Stimulated activated CD4-positive, alpha-beta T cell treated with anti-CD3 and anti-CD28 coated beads, Interleukin-4, amount 100 ng/mL, for 4 hours (primary cell): ENCODE measurements at regions not wholly inside any gene's neighbourhood (a gene's known extent, or its start where the extent isn't known, plus 50 kb on each side); places are given as distances from the start of the nearest gene placed in this dataset.
"Not testable (repeated sequence)": the region's sequence is repeated elsewhere in the genome, so short reads cannot be mapped to it uniquely, and the experiment has no call there.

Source experiments
- DNase-seq, 2 experiments: peaks; one replicate each; pipeline ENCODE4 v3.0.0-alpha.2; 2020

DNA sequence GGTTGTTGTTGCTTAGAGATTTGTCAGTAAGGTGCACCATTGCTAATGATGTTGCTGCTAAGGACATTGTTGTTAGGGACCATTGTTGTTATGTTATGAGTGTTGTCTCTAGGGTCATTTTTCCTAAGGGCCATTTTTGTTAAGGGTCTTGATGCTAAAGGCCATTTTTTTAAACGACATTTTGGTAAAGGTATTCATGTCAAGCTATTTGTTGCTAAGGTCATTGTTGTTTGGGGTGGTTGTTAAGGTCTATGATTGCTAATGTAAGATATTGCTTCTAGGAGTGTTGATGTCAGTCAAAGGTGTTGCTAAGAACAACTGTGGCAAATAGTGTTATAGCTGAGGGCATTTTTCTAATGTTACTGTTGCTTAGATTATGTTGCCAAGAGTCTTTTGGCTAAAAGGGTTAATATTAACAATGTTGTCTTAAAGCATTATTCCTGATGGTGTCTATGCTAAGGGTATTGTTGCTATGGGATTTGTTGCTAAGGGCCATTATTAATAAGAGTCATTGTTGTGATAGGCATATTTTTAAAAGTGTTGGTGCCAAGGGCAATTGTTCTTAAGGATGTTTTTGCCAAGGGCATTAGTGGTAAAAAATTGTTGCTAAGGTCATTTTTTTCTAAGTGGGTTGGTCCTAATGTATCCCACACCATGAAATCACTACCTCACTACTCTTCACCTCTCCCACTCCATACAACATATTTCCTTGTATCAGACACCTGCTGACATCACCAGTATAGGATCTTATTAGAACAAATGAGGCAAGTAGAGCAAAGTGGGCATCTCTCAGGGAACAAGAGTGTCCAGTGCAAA lies 56.2 kb downstream of the SPATA31A6 start:
- DNase-seq, result not testable (repeated sequence)

DNA sequence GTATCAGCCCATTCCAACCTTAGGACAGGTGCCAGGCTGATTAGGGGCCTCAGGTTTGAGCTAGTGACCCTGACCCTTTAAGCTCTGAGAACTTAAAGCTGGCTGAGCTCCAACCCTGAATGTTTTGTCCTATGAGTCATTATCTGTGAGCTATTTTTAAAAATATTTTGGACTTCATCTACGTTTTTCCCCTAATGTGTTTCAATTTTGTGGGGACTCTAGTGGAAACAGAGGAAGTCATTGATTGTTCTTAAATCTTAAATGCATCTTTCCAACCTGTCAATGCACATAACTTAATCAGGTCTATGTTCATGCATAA lies 56.8 kb downstream of the SPATA31A6 start:
- DNase-seq, result not testable (repeated sequence)

DNA sequence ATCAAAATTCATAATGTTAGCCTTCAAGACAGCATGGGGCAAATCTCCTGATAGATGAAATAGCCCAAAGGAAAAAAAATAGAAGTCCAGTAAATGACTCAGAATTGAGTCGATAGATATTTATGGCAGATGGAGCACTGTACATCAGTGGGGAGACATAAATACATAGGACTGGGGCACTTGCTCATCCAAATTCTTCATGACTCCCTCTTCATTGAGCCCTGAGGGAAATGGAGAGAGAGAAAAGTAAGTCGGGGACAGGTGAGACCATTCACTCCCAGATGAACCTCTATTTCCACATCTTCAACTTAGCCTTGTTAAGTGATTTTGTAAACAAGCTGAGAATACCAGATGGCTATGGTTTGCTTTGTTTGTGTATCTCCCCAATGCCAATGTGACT lies 59.8 kb downstream of the SPATA31A6 start:
- DNase-seq, result not testable (repeated sequence)

DNA sequence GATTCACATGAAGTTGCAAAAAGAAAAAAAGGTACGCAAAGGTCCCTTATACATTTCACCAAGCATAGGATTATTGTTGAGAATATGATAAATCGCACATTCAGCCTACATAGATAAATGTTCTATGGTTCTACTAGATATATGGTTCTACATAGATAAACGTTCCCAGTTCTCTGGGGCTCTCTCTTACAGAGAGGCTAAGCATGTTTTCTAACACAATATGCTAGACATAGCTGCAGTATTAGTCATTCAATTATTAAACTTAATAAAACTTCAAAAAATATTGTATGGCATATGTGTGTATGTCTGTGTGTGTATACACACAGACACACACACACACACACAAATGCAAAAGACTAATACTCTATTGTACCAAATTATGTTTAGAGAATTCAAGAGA lies 60.4 kb downstream of the SPATA31A6 start:
- DNase-seq, result not testable (repeated sequence)

DNA sequence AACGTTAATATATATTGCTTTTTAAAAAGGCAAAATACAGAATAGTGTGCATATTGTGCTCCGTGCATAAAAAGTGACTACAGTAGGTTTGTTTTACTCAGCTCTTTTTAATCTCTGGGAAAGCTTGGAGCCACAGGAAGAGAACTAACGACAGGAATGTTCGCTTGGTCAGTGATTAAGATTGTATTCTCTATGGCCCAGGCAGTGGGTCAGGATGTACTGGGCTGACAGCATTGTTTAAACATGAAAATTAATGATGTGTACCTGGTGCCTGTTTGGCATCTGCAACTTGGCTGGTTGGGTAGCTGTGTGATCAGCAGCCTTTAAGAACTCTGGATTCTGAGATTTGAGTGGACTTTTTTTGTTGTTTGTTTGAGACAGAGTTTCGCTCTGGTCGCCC lies 85.3 kb downstream of the SPATA31A6 start:
- not testable (repeated sequence) for DNase-seq

DNA sequence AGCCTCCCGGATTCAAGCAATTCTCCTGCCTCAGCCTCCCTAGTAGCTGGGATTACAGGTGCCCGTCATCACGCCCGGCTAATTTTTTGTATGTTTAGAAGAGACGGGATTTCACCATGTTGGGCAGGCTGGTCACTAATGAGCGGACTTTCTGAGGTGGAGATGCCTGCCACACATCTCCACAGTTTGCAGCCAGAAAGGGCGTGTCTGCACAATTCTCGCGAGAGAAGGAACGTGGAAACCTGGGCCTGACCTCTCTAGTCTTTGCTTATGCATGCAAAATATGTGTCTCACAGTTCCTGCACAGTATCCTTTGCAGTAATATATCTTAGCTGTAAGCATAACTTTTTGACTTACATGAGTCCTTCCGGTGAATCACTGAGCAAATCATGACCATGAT lies 85.7 kb downstream of the SPATA31A6 start:
- DNase-seq, result not testable (repeated sequence)

DNA sequence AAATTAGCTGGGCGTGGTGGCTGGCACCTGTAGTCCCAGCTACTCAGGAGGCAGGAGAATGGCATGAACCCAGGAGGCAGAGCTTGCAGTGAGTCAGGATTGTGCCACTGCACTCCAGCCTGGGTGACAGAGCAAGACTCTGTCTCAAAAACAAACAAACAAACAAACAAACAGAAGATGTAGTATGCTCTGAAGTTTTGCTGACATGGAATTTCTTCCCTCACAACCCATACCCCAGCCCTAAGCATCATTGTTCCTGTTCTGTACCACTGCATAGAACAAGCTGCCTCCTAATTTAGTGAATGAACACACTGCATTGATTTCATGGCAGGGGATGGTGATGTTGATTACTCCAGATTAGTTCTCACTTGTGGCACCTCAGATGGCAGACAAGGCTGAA lies 89.7 kb downstream of the SPATA31A6 start:
- DNase-seq, result not testable (repeated sequence)

DNA sequence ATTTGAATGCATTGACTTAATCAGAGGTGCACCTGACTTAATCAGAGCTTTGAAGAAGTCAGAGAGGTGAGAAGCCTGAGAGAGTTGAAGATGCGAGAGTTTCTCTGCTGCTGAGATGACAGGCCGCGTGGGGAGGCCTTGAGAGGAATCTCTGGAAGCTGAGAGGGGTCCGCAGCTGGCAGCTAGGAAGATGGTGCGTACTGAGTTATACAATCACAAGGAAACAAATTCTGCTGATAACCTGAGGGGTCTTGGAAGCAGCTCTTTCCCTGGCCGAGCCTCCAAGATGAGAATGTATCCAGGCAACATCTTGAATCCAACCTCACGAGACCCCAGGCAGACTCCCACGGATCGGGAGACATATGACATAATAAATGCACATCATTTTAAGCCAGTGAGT lies 91.7 kb downstream of the SPATA31A6 start:
- no peak for DNase-seq

DNA sequence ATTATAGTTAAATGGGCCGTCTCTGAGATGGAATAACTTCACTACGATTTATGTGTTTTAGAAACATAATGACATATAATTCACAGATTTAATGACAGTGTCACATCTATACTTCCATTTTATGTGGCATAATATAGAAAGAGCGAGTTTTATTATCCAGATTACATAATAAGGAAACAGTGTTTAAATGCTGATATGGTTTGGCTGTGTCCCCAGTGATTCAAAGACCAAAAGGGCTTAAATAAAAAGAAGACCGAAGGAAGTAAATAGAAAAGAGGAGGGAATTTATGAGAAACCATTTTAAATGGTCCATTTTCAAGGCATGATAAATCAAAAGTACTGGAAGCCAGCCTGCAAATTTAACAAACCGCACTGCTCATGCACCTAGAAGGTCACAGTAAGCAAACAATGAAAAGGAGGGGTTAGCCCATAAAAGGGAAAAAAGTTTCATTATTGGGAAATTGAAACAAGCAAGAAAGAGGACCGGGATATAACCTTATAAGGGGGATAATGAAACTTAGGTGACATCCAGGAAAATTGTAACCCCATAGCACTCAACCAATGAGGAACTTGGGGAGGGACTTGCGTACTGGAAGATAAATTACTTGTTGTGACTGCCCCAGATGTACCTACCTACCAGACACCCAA lies 99.2 kb downstream of the SPATA31A6 start:
- not testable (repeated sequence) for DNase-seq

DNA sequence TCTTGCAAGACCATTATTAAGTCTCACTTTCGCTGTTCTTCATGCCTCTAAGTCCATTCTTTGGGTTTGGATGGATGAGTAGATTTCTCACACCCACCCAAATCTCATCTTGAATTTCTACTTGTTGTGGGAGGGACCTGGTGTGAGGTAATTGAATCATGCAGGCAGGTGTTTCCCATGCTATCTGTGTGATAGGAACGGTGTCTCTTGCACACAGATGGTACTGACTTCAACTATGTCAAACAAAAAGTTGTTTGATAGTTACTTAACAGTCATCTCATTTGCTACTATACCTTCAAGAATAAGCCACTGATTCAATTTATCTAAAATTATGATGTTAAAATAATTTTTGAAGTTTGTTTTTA lies 99.7 kb downstream of the SPATA31A6 start:
- not testable (repeated sequence) for DNase-seq

DNA sequence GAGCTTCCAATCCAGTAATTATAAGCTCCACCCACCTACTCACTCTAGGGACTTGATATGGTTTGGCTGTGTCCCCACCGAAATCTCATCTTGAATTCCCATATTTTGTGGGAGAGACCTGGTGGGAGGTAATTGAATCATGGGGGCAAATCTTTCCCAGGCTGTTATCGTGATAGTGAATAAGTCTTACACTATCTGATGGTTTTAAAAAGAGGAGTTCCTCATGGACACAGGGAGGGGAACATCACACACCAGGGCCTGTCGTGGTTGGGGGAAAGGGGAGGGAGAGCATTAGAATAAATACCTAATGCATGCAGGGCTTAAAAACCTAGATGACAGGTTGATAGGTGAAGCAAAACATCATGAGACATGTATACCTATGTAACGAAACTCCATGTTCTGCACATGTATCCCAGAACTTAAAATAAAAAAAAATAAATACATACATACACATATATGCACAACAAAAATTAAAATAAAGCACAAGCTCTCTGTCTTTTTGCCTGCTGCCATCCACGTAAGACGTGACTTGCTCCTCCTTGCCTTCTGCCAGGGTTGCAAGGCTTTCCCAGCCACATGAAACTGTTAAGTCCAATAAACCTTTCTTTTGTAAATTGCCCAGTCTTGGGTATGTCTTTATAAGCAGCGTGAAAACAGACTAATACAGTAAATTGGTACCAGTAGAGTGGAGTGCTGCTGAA lies 102.8 kb downstream of the SPATA31A6 start:
- not testable (repeated sequence) for DNase-seq

DNA sequence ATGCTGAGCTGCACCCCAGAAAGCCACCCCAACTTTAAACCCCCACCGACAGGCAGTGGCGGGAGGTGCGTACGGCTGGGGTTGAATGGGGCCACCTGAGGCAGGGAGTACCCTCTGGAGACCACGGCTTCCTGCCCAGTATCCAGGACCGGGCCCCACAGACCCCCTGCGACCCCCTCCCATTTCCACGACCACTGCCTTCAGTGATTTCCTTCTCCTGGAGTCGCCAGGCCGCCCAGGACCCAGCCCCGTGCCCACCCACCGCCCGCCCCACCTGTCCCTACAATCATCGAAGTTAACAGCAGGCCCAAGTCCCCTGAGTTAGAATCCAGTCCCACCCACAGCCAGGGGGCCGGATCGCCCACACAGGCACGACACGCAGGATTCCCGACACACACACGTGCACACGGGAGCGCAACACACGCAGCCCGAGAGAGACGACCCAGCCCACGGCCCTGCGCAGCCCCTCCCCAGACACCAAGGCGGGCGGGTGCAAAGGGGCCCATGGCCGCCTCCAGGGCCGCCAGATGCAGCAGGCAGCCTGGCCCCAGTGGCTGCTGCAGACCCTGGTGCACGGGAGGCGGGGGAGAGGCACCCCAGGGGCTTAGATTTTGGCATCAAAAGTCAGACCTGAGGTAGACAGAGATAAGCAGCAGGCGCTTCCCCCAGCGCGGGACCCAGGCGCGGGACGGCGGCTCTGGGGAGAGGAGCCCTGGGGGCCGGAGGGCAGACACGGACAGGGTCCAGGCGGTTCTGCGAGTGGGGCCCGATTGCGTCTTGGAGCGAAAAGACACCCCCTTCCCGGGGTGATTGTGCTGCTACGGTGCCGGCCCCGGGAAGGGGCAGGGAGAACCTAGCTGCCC lies 104.8 kb downstream of the SPATA31A6 start:
- not testable (repeated sequence) for DNase-seq

DNA sequence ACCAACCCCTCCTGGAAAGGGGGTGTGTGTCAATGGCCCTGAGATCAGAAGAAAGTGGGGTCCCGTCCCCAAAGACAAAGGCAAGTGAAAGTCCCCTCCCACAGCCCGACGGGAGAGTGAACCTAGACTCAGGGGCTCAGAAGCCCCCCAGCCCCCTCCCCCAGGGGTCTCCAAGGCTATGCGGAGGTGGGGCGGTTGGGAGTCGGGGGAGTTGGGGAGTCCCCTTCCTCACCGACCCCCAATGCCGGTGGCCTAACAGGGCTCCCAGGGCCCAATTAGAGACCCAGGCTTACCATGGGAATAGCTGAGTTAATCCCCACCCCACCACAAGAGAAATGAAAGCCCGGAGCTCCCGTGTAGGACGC lies 105.4 kb downstream of the SPATA31A6 start:
- DNase-seq, result not testable (repeated sequence)

DNA sequence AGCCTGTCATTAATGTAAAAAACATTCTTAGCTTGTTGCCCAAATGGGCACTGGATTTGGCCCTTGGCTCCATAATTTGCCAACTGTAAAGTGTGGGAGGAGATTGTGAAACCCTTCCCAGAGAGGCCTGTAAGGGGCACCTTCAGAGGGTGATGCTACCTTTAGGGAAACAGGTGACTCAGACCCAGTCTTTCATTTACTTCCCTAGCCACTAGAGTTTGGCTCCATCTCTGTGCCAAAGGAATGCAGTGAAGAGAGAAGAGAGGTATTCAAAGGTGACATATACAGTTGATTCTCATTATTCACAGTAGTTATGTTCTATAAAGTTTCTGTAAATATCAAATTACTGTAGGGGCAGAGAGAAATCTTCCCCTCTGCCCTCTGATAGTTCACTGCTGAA lies 116.7 kb downstream of the SPATA31A6 start:
- not testable (repeated sequence) for DNase-seq

DNA sequence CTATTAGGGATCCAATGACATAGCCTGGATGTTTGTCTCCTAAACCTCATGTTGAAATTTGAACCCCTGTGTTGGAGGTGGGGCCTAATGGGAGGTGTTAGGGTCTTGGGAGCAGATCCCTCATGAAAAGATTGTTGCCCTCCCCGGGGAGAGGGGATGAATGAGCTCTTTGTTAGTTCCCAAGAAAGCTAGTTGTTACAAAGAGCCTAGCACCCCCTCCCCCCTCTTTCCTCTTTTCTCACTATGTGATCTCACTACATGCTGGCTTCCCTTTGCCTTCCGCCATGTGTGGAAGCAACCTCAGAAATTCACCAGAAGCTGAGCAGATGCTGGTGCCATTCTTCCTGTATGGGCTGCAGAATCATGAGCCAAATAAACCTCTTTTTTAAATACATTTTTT lies 123.2 kb downstream of the SPATA31A6 start:
- DNase-seq, result not testable (repeated sequence)

DNA sequence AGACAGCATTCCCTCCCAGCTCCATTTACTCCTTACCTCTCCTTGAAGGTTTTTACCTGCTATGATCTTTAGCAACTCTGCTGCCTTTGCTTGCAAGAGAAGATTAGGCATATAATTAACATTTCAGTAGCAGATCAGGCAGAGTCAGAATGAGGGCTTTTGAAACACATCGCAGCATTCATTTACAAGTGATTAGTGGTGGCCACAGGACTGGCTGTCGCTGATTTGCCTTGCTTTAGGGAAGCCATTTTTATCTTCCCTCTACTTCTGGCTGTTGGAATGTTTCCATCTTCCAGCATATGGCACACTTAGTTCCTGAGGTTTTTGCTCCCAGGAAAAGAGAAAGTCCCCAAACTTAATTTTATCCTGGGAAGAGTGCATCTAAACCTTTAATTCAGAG lies 124.0 kb downstream of the SPATA31A6 start:
- DNase-seq, result not testable (repeated sequence)

DNA sequence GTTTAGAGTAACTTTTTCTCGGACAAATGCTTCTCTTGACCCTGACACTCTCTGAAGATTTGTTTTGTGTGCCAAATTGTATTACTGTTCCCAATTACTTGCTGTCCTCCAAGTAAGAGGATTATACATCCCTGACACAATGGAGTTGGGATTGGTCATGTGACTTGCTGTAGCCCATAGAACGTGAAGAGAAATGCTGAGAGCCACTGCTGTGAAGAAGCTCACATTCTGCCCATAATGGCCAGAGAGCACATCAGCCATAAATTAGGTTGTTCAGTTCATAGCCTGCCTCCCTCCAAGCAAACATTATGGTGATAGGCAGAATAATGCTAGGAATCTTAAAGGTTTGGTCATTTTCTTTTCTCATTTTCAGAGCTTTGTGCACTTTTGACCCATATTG lies 127.5 kb downstream of the SPATA31A6 start:
- not testable (repeated sequence) for DNase-seq

DNA sequence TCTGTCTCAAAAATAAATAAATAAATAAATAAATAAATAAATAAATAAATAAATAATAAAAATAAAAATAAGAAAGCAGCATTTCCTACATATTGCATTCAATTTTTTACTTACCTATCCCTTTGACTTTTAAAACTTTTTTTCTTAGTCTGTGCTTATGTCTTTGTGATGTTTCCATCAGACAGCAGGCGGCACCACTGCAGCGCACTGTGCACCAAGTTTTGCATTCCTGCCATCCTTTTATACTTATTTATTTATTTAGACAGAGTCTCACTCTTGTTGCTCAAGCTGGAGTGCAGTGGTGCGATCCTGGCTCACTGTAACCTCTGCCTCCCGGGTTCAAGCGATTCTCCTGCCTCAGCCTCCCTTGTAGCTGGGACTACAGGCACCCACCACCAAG lies 132.6 kb downstream of the SPATA31A6 start:
- DNase-seq, result not testable (repeated sequence)

DNA sequence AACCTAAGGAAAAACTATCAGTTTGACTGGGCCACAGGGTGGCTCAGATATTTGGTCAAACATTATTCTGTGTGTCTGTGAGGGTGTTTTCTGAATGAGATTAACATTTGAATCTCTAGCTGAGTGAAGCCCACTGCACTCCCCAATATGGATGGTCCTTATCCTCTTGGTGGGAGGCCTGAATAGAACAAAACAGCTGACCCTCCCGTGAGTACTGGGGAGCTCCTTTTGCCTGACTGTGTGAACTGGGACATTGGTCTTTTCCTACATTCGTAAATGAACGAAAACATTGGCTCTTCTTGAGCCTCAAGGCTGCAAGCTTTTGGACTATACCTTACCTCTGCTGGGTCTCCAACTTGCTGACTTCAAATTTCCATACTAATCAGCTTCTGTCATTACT lies 134.2 kb downstream of the SPATA31A6 start:
- not testable (repeated sequence) for DNase-seq

DNA sequence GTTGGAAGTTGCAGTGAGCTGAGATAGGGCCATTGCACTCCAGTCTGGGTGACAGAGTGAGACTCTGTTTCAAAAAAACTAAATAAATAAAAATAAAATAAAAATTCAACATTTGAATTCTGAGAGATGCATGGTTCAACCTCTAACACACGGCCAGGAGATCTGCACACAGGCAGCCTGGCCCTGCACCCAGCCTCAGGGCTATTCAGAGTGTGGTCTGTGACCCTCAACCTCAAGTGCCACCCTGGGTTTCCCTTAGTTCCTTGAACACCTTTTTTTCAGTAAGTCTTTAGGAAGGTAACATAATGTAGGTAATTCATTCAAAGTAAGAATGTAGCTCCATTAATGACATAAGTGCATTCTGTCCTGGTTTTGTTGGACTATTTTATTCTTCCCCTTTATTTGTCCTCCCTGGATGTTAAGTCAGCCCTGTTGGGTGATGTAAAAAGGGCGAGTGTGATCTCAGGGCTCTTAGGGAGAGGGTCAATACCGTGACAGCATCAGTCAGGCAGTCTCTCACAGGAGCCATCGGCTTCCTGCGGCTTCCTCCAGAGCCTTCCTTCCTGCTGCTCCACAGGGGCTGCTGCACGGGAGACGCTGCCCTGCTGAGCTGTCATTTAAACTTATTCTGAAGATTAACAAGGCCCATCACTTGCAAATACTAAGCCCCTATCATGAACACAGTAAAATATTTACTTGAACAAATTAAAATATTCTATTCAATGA lies 139.8 kb downstream of the SPATA31A6 start:
- DNase-seq, result not testable (repeated sequence)

DNA sequence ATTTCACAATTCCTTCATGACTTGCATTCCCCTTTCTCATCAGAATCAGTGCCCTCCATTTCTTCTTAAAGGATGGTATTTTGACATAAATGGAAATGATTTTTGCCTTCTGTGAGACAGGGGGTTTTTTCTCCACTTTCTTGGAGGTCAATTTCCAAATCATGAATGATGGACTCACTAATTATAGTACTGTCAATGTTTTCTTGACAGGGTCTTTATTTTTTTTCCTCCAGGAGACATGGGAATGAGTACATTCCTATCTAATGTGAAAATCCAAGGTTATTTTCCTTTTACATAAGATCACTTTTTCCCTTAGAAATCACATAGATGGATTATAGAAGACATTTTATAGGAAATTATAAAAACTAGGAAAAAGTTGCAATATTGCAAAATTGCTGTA lies 141.7 kb downstream of the SPATA31A6 start:
- DNase-seq, result not testable (repeated sequence)

DNA sequence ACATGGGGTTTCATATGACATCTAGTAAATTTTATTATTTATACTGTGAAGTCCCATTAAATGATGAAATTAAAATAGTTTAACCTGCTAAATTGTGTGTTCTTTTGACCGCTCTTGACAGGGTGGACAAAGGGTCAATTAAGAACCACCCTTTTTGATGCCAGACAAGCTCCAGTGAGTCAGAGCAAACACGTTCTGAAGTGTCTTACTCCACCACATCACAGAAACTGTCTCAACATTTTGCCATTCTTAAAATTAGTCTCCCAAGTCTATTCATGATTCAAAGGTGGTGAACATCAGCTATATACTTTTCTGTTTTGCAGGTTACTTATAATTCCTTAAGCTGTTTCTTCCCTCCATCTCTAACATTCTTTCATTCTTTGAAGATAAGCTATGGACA lies 142.1 kb downstream of the SPATA31A6 start:
- DNase-seq, result not testable (repeated sequence)
